Panc1 (cell line): ENCODE measurements at regions not wholly inside any gene's neighbourhood (a gene's known extent, or its start where the extent isn't known, plus 50 kb on each side); places are given as distances from the start of the nearest gene placed in this dataset.

Source experiments
- POLR2AphosphoS5 ChIP-seq: IDR thresholded peaks from 2 replicates; pipeline ENCODE4 v1.6.1; 2012; ENCODE audit warnings: mild to moderate bottlenecking, low read depth, low read length, moderate library complexity
- TF ChIP-seq, protein P1 (sequence below): fragments of 450-650 bp; IDR thresholded peaks from 2 replicates; pipeline ENCODE4 v1.5.1; 2017; ENCODE audit warnings: mild to moderate bottlenecking
- TF ChIP-seq, protein P2 (sequence below), 2 experiments: IDR thresholded peaks; 2 replicates each; pipeline ENCODE4 v1.6.1; 2011 to 2012; ENCODE audit warnings: low read depth in 2 of 2, control low read depth in 1 of 2, low read length in 1 of 2, mild to moderate bottlenecking in 1 of 2, moderate library complexity in 1 of 2; ENCODE audit not compliant: insufficient read depth in 1 of 2

DNA sequence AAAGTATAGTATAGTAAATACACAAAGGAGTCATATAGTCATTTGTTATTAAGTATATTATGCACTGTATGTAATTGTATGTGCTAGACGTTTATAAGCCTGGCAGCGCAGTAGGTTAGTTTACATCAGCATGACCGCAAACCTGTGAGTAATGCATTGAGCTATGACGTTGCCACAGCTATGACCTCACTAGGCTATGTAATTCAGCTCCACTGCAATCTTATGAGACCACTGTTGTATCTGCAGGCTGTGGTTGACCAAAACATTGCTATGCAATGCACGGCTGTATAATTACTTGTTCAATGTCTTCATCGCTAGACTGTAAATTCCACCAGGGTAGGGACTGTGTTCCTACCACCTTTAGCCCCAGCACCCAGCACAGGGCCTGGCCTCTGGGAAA is 53.2 kb upstream of the VASH1 start:
- TF ChIP-seq, protein P1, sequence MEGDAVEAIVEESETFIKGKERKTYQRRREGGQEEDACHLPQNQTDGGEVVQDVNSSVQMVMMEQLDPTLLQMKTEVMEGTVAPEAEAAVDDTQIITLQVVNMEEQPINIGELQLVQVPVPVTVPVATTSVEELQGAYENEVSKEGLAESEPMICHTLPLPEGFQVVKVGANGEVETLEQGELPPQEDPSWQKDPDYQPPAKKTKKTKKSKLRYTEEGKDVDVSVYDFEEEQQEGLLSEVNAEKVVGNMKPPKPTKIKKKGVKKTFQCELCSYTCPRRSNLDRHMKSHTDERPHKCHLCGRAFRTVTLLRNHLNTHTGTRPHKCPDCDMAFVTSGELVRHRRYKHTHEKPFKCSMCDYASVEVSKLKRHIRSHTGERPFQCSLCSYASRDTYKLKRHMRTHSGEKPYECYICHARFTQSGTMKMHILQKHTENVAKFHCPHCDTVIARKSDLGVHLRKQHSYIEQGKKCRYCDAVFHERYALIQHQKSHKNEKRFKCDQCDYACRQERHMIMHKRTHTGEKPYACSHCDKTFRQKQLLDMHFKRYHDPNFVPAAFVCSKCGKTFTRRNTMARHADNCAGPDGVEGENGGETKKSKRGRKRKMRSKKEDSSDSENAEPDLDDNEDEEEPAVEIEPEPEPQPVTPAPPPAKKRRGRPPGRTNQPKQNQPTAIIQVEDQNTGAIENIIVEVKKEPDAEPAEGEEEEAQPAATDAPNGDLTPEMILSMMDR, result no peak
- no peak for TF ChIP-seq POLR2AphosphoS5
- TF ChIP-seq, protein P2, sequence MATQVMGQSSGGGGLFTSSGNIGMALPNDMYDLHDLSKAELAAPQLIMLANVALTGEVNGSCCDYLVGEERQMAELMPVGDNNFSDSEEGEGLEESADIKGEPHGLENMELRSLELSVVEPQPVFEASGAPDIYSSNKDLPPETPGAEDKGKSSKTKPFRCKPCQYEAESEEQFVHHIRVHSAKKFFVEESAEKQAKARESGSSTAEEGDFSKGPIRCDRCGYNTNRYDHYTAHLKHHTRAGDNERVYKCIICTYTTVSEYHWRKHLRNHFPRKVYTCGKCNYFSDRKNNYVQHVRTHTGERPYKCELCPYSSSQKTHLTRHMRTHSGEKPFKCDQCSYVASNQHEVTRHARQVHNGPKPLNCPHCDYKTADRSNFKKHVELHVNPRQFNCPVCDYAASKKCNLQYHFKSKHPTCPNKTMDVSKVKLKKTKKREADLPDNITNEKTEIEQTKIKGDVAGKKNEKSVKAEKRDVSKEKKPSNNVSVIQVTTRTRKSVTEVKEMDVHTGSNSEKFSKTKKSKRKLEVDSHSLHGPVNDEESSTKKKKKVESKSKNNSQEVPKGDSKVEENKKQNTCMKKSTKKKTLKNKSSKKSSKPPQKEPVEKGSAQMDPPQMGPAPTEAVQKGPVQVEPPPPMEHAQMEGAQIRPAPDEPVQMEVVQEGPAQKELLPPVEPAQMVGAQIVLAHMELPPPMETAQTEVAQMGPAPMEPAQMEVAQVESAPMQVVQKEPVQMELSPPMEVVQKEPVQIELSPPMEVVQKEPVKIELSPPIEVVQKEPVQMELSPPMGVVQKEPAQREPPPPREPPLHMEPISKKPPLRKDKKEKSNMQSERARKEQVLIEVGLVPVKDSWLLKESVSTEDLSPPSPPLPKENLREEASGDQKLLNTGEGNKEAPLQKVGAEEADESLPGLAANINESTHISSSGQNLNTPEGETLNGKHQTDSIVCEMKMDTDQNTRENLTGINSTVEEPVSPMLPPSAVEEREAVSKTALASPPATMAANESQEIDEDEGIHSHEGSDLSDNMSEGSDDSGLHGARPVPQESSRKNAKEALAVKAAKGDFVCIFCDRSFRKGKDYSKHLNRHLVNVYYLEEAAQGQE (IDR thresholded peaks at IDR 0.05; ENCODE audit: insufficient read depth in 1 of 2, low read depth in 2 of 2, low read length in 1 of 2), result no peak
